GM19438 (cell line): ENCODE measurements at regions not wholly inside any gene's neighbourhood (a gene's known extent, or its start where the extent isn't known, plus 50 kb on each side); places are given as distances from the start of the nearest gene placed in this dataset.
"Not testable (repeated sequence)": the region's sequence is repeated elsewhere in the genome, so short reads cannot be mapped to it uniquely, and the experiment has no call there.

Source experiments
- ATAC-seq: cut with Tn5 transposase; IDR thresholded peaks from one replicate; pipeline ENCODE4 v1.9.1; 2021; ENCODE audit warnings: low read depth; ENCODE audit not compliant: unreplicated experiment

DNA sequence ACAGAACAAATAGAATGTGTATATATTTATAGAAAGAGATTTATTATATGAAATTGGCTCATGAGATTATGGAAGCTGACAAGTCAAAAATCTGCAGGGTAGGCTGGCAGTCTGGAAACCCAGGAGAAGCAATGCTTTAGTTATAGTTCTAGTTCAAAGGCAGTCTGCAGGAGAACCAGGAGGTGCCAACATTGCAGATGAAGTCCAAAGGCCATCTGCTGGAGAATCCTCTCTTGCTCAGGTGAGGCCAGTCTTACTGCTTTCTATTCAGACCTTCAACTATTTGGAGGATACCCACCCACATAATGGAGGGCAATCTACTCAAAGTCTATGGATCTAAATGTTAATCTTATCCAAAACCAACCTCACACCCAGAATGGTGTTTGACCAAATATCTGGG lies 75.9 kb upstream of the MRPS6 start:
- ATAC-seq = no peak

DNA sequence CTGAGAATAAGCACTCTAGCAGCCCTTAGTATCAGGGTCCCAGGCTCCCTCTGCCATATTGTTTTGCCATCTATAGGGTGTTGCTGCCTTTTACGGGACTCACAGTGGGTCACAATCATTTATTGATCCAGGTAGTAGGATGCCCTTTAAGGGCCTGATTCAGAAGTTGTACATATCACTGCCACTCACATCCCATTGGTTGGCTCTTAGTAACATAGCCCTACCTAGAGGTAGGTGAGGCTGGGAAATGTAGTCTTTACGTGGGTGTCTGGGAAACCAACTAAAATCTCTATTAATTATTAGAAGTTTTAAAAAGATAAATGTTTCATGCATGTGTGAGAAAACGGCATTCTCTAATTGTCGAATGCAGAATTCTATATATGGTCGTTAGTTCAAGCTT lies 78.8 kb upstream of the ATP5PO start:
- no peak for ATAC-seq

GRCh38 chr21:33993286-33994231 lies 78.0 kb upstream of the ATP5PO start:
- no peak for ATAC-seq

- ATAC-seq = not testable (repeated sequence)
Measured at GRCh38 chr21:33992412-33992811, 76.8 kb upstream of the ATP5PO start.

- ATAC-seq = no peak
Measured at GRCh38 chr21:33991133-33991532, 75.5 kb upstream of the ATP5PO start.

GRCh38 chr21:33989440-33989839 lies 73.8 kb upstream of the ATP5PO start:
- no peak for ATAC-seq

- ATAC-seq = no peak
Measured at GRCh38 chr21:33988237-33989017, 72.8 kb upstream of the ATP5PO start.

DNA sequence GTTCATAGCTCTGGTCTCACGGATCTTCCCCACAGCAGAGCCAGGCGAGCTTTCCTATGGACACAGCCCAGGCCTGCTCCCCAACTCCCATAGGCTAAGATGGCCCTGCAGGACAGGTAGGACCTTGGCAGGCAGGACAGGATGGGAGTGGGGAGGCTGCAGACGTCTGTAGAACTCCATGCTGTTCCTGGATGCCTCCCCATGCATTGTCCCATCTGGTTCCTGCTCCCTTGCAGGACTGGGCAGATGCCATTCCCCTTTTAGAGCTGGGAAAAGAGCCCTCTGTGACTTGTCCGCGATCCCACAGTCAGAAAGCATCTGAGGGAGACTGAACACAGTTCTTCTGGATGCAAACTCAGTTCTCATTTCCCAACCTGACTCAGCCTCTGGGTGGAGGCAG lies 71.9 kb upstream of the ATP5PO start:
- ATAC-seq = no peak

DNA sequence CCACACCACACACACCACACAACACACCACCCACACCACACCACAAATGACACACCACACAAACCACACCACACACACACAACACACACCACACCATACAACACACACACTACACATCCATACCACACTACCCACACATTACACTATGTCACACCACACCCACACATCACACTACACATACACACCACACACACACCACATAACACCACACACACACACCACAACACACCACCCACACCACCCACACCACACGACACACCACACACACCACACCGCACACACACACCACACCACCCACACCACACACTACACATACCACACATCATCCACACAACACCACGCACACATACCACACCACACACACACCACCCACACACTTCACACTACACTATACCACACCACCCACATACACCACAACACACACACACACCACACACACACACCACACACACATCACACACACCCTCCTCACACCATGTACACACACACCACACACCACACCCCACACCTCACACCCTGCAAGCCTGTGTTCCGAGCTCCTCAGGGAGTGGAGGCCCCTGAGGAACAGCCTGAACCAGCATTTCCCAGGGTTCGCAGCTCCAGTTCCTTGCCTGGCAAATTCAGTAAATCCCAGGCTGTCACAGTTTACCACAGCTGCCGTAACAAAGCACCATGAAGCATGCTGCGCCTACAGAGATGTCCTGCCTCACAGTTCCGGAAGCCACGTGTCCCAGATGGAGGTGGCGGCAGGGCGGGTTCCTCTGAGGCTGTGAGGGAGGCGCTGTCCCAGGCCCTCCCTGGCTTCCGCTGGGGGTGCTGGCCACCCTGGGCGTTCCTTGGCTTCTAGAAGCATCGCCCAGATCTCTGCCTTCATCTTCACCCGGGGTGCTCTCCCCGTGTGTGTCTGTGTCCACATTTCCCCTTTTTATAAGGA lies 69.8 kb upstream of the ATP5PO start:
- ATAC-seq = no peak

- no peak for ATAC-seq
Measured at GRCh38 chr21:33984021-33984481, 68.4 kb upstream of the ATP5PO start.

DNA sequence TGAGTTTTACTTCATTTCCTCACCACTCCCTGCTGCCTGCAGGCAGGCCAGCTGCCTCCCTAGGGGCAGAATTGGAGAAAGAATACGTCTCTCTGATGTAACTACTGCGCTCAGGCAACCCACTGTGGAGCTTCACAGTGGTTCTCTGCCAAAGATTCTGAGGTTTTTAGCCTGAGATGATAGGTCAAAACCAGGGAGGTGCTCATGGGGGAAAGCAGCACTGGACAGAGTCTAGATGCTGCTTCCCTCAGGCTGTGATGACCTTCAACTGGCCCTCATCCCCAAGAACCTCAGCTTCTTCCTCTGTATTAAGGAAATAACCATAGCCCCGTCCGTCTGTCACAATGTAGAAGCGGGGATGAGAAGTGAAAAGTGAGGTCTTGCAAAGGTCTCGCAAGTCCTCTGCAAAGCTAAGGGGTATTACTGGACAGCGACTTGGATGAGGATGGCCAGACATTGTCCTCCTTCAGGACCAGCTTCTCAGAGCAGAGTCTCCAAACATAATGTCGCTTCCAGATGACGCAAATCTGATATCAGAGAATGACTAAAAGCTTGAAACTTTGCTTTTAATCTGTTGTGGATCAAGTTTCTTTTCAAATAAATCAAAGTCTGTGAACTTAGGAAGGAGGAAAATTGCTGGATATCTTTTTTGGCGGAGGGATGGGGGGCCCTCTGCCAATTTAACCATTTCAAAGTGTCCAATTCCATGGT lies 65.9 kb upstream of the ATP5PO start:
- ATAC-seq = no peak

GRCh38 chr21:33980276-33980916 lies 64.8 kb upstream of the ATP5PO start:
- no peak for ATAC-seq

- no peak for ATAC-seq
Measured at GRCh38 chr21:33978585-33978984, 63.0 kb upstream of the ATP5PO start.

GRCh38 chr21:33977721-33978369 lies 62.2 kb upstream of the ATP5PO start:
- no peak for ATAC-seq

DNA sequence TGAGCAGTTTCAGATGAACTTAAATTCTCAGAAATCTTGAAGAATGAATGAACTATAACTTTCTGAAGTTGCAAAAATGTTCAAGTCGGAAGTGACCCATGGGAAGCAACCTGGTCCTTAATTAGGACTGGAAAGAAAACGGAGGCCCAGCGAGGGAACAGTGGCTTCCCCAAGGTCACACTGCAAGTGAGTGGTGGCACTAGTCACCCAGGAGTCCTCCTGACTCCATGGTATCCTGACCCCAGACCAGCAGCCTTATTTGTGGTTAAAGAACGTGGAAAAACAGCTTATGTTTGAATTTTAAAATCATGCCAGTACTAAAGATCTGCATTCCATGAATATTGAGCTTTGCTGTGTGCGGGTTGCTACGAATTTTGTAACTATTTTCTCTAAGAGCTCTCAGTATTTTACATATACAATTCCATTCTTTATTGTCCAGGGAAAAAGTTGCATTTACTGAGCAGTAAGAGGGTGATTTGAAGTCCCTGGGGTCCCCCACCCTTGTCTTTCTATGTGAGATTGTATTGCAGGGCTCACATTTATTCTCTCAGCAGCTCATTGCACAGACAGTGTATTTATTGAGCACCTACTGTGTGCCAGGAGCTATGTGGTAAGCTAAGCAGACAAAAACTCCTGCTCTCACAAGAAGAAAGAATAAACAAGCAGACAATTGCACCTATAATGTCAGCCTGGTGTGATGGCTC lies 61.6 kb upstream of the ATP5PO start:
- ATAC-seq = no peak

DNA sequence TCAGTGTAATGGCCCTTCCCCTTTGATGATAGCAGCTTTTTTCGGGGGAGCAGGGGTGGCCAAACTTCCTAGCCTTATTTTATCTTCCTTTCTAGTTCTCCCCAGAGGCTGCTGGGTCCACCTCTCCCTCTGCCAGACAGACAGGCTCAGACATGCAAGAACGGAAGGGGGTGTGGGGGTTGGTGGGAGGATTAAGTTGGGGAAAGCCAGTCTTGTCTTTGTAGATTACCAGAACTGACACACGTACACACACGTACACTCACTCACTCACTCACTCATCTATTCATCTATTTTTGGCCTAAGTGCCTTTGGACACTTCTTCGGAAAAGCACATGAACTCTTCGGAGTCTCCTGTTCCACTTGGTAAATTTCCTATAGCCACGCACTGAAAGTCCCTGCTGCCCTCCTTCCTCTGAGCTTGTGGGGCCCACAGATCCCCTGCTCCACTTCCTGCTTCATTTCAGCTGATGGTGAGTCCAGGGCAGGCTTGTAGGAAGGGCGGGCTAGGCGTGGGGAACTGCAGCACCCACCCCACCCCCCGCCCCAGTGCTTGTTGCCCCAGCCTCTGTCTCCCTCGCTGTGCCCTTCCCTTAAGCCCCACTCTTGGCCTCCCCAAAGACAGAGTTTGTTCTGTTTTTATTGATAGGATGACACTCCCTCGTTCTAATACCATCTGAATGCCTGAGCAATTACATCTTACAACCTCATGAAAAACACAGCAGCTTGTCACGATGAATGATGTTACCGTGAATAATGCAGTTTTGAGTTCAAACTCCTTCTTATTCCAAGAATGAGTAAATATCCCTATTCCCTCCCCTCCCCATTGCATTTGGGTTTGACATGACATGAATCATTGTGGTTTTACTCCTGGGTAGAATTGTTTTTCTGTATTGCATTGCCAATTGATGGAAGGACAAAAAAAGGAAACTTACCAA lies 60.7 kb upstream of the ATP5PO start:
- ATAC-seq = peak; percentile 50

GRCh38 chr21:33975548-33976081 lies 60.0 kb upstream of the ATP5PO start:
- peak; percentile 70 for ATAC-seq
